NCI-H128 (cell line): ENCODE measurements at regions not wholly inside any gene's neighbourhood (a gene's known extent, or its start where the extent isn't known, plus 50 kb on each side); places are given as distances from the start of the nearest gene placed in this dataset.

Source experiments
- DNase-seq: peaks from one replicate; lab custom pipeline; 2025; ENCODE audit not compliant: unreplicated experiment; lab: John Stamatoyannopoulos, UW

DNA sequence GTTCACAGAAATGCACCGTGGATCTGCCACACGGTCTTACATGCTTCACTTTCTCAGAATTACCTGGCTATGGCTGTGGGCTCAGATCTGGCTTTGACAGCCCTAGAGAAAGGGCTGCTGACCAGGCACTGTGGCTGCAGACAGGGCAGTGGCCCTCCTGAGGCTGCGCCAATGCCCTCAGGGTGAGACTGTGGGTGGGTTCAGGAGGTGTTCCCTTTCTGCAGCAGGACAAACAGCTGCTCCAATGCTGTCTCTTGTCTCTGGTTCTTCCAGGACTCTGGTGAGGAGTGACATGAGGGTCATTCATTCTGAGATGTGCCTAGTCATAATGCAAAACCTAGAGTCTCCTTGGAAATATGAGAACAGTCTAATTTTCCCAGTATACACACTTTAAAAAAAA, 90.5 kb upstream of the SMIM21 start:
- no peak for DNase-seq

DNA sequence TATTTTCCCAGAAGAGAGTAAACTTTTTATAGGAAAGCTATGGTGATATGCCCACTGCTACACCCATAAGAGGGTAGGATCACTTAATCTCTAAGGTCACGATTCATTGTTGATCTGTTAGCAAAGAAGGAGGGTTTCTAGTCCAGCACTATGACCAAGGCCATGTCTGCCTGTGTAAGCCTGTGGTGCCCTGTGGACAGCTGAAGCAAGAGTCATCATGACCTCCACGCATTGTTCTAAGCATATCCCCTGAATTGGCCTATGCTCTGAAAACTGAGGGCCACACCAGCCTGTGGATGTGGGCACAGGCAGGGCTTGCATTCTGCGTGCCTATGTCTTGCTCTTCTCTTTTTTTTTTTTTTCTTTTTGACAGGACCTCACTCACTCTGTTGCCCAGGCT, 89.8 kb upstream of the SMIM21 start:
- DNase-seq = no peak

GRCh38 chr18:75507636-75508035, 80.1 kb upstream of the SMIM21 start:
- DNase-seq = no peak

DNA sequence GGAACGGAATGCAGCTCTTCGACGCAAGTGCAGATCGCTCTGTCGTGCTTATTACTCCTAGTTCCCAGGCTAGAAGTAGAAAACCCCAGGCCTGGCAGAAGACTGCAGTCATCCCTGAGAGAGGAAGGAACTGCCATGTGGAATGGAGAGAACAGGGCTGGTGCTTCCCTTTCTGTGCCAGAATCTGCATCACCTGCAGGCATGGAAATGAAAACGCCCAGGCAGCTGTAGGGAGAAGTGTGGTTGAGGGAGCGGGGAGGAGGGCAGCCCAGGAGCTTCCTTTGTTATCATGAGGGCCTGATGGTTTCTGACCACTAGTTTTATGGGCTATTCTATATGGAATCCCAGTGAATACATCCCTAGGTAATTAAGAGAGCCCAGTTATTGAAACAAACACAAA, 79.4 kb upstream of the SMIM21 start:
- no peak for DNase-seq

DNA sequence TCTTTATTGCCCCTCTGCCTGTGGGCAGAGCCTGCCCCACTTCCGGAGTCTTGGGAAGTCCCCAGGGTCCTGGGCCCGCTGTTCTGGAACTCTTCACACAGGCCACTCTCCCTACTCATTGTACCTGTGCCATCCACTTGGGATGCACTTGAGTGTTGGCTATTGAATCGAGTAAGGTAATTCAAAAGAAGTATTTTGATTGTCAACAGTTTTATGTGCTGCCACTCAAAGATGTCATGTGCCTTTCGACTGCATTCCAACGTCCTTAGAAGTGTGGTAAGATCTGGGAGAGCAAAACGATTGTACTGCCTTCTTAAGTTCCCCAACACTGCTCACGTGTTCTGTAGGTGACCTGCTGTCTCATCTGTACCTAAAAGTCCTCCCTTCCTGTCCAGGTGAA, 77.0 kb upstream of the SMIM21 start:
- DNase-seq = no peak

- no peak for DNase-seq
These were observed 76.1 kb upstream of the SMIM21 start for GRCh38 chr18:75503615-75504014.

DNA sequence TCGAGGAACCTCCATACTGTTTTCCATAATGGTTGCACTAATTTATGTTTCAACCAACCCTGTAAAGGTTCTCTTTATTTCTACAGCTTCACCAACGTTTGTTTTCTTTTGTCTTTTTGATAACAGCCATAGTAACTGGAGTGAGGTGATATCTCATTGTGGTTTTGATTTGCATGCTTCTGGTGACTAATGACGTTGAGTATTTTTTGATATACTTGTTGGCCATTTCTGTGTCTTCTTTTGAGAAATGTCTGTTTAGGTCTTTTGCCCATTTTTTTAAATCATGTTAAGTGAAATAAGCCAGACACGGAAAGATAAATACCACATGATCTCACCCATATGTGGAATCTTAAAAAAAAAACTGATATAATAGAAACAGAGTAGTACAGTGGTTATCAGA, 74.8 kb upstream of the SMIM21 start:
- DNase-seq = no peak

DNA sequence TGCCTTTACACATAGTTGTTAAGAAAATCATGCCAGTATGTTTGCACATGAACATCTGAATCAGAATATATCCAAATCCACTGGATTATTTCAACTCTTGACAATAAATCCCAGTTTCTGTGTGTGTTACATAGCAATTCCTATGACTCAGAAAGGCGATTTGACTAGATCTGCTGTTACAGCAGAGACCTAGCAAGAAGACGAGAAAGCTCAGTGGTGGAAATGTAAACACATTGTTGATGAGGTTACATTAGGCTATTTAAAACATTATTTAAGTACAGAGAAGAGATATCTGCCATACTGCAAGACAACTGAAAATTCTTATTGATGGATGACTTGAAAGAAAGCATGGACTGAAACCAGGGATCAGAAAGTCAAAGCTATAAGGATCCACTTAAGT, 73.0 kb upstream of the SMIM21 start:
- DNase-seq = no peak

GRCh38 chr18:75497576-75498235, 70.2 kb upstream of the SMIM21 start:
- DNase-seq = no peak

DNA sequence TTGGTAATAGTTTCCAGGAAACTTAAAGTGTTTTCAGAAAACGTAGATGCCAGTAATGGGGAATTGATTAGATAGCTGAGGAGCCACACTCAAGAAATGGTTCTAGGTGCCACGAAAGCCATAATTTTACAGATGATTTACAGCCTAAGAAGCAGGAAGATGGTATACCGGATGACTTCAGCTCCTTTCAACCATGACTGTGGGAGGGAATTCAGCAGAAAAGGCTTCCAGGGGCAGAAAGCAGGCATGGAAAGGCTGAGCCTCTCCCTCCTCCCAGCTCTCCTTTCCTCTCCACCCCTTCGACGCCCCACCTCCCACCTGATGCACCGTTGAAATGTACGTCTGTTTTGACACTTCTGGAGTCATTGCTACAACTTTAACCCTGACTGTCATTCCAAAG, 68.6 kb upstream of the SMIM21 start:
- DNase-seq = no peak

GRCh38 chr18:75492852-75493251, 65.3 kb upstream of the SMIM21 start:
- no peak for DNase-seq

- no peak for DNase-seq
These were observed 63.9 kb upstream of the SMIM21 start for GRCh38 chr18:75491361-75491760.

DNA sequence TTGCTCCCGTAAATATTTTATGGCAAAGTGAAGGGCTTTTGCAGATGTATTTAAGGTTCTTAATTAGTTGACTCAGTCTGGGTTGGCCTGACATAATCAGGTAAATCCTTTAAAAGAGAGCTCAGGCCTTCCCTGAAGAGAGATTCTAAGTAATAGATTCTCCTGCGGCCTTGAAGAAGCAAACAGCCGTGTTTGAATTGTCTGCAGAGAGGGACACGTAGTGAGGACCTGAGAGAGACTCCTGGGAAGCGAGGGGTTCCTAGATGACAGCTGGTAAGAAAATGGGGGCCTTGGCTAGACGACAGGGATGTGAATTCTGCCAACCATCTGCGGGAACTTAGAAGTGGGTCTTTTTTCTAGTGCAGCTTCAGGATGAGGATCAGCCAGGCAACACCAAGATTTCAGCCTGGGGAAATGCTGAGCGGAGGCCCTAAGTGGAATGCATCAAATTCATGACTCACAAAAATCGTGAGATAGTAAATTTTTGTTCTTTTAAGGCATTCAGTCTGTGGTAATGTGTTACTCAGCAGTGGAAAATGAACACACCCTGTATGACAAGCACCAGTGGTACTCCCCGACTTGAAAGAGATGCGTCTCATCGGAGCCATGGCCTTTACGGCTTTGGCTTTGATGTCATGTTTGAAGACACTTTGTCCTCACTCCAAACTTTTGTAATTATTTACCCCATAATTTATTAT, 62.1 kb upstream of the SMIM21 start:
- DNase-seq = no peak

- no peak for DNase-seq
These were observed 56.2 kb upstream of the SMIM21 start for GRCh38 chr18:75483662-75484061.

DNA sequence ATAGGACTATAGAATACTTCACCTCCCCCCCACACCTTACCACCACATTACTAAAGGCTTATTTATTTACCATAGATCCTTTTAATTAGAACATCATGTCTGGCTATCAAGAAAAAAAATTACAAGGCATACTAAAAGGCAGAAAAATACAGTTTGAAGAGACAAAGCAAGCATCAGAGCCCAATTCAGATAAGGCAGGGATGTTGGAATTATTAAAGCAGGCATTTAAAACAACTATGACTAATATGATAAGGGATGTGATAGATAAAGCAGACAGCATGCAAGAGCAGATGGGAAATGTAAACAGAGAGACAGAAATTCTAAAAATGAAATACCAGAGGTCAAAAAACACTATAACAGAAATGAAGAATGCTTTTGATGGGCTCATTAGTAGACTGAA, 55.4 kb upstream of the SMIM21 start:
- DNase-seq = no peak

DNA sequence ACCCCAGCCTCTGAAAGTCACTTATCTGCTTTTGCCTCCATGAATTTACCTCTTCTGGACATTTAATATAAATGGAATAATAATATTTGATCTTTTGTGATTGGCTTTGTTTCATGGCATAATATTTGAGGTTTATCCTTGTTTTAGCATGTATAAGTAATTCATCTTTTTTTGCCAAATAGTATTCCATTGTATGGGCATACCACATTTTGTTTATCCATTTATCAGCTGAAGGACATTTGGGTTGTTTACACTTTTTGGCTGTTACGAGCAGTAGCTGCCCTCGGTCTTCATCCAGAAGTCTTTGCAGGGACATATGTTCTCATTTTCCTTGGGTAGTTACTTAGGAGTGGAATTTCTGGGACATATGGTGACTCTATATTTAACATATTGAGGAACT, 53.0 kb upstream of the SMIM21 start:
- DNase-seq = no peak

- peak; percentile 34 for DNase-seq
These were observed 51.7 kb upstream of the SMIM21 start for GRCh38 chr18:75478996-75479880.

GRCh38 chr18:75477900-75478299, 50.4 kb upstream of the SMIM21 start:
- DNase-seq = no peak
